ENCODE measurements at regions not wholly inside any gene's neighbourhood (a gene's known extent, or its start where the extent isn't known, plus 50 kb on each side); places are given as distances from the start of the nearest gene placed in this dataset.

GRCh38 chr21:23952269-23952668 is 1655.0 kb downstream of the MRPL39 start:
- Histone ChIP-seq H3K27ac (replicated peaks) (no peak overlapping the region), H3K36me3 (no peaks in the 10 kb centered on the region), H3K27me3 (ENCODE audit: low read depth) (no peaks in the 10 kb centered on the region), H3K4me1 (no peaks in the 10 kb centered on the region), H3K9me3 (replicated peaks) (no peaks in the 10 kb centered on the region), H3K4me3 (no peak overlapping the region)
- TF ChIP-seq CTCF (IDR thresholded peaks at IDR 0.05; ENCODE audit: borderline replicate concordance), result no peak
- intact Hi-C loops (cut with micrococcal nuclease), result no loop called here
- no peak for DNase-seq

- Histone ChIP-seq H3K36me3 (no peaks in the 10 kb centered on the region), H3K9me3 (replicated peaks) (no peaks in the 10 kb centered on the region), H3K27me3 (ENCODE audit: low read depth) (no peaks in the 10 kb centered on the region), H3K27ac (replicated peaks) (no peak overlapping the region), H3K4me3 (no peak overlapping the region), H3K4me1 (no peaks in the 10 kb centered on the region)
- no peak for DNase-seq
- intact Hi-C loops (cut with micrococcal nuclease), result no loop called here
- no peak for TF ChIP-seq CTCF (IDR thresholded peaks at IDR 0.05; ENCODE audit: borderline replicate concordance)
These were observed 1656.0 kb downstream of the MRPL39 start for GRCh38 chr21:23951251-23951650.

- Histone ChIP-seq H3K27ac (replicated peaks) (no peak overlapping the region), H3K27me3 (ENCODE audit: low read depth) (no peaks in the 10 kb centered on the region), H3K9me3 (replicated peaks) (no peaks in the 10 kb centered on the region), H3K4me1 (no peaks in the 10 kb centered on the region), H3K4me3 (no peak overlapping the region), H3K36me3 (no peaks in the 10 kb centered on the region)
- intact Hi-C loops (cut with micrococcal nuclease), result no loop called here
- no peak for TF ChIP-seq CTCF (IDR thresholded peaks at IDR 0.05; ENCODE audit: borderline replicate concordance)
- DNase-seq, result no peak
These were observed 1656.9 kb downstream of the MRPL39 start for GRCh38 chr21:23950344-23950743.

- H3K4me3 ChIP-seq, result no peak overlapping the region
- H3K36me3 ChIP-seq, result no peaks in the 10 kb centered on the region
- no peak for TF ChIP-seq CTCF (IDR thresholded peaks at IDR 0.05; ENCODE audit: borderline replicate concordance)
- intact Hi-C loops (cut with micrococcal nuclease), result no loop called here
- DNase-seq, result no peak
- H3K27ac ChIP-seq (replicated peaks), result no peak overlapping the region
- no peaks in the 10 kb centered on the region for H3K4me1 ChIP-seq
- H3K9me3 ChIP-seq (replicated peaks), result peaks cover 4% of the 10 kb centered on the region
- H3K27me3 ChIP-seq (ENCODE audit: low read depth), result no peaks in the 10 kb centered on the region
These were observed 1657.8 kb downstream of the MRPL39 start for GRCh38 chr21:23949493-23949892.

GRCh38 chr21:23939369-23940065 is 1667.8 kb downstream of the MRPL39 start:
- Histone ChIP-seq H3K27me3 (ENCODE audit: low read depth) (no peaks in the 10 kb centered on the region), H3K9me3 (replicated peaks) (peaks cover under 1% of the 10 kb centered on the region), H3K4me1 (no peaks in the 10 kb centered on the region), H3K27ac (replicated peaks) (no peak overlapping the region), H3K4me3 (no peak overlapping the region), H3K36me3 (no peaks in the 10 kb centered on the region)
- DNase-seq, result no peak
- intact Hi-C loops (cut with micrococcal nuclease), result no loop called here
- TF ChIP-seq CTCF (IDR thresholded peaks at IDR 0.05; ENCODE audit: borderline replicate concordance), result no peak

Measured in left ventricle myocardium inferior (tissue), 1 donor.